Calu3 (cell line): ENCODE measurements at regions not wholly inside any gene's neighbourhood (a gene's known extent, or its start where the extent isn't known, plus 50 kb on each side); places are given as distances from the start of the nearest gene placed in this dataset.

Experiments
- BruUV-seq: library from RNA; stranded (reverse); fragments of 400-500 nt; replicated peaks from 2 replicates; lab custom pipeline; 2021; lab: Mats Ljungman, UMichigan
- CTCF ChIA-PET: fragments of 300-600 bp; sonication (Branson Sonifier 250); formaldehyde crosslinking; loops from one replicate; lab custom pipeline; 2022; ENCODE audit warnings: antibody characterized with exemption; lab: Charles Lee
- DNase-seq: peaks from one replicate; pipeline ENCODE4 v3.0.0; 2022
- H3K27ac Mint-ChIP-seq: one replicate; pipeline ENCODE4 v1.8.0; 2022; ENCODE audit warnings: mixed read lengths; ENCODE audit not compliant: unreplicated experiment
- H3K27me3 Mint-ChIP-seq: one replicate; pipeline ENCODE4 v1.8.0; 2022; ENCODE audit warnings: mixed read lengths; ENCODE audit not compliant: unreplicated experiment
- H3K36me3 Mint-ChIP-seq: one replicate; pipeline ENCODE4 v1.8.0; 2022; ENCODE audit warnings: mild to moderate bottlenecking, moderate library complexity, mixed read lengths; ENCODE audit not compliant: insufficient read depth, unreplicated experiment
- H3K4me1 Mint-ChIP-seq: one replicate; pipeline ENCODE4 v1.8.0; 2022; ENCODE audit warnings: mild to moderate bottlenecking, low read depth, mixed read lengths; ENCODE audit not compliant: unreplicated experiment
- H3K4me3 Mint-ChIP-seq: one replicate; pipeline ENCODE4 v1.8.0; 2022; ENCODE audit warnings: mild to moderate bottlenecking, low read depth, moderate library complexity, mixed read lengths; ENCODE audit not compliant: unreplicated experiment
- H3K9me3 Mint-ChIP-seq: one replicate; pipeline ENCODE4 v1.8.0; 2022; ENCODE audit warnings: low read depth, mixed read lengths; ENCODE audit not compliant: unreplicated experiment
- intact Hi-C: fragments of 100-400 bp; cut with micrococcal nuclease; formaldehyde crosslinking; loops from one replicate; pipeline ENCODE4 v1.10.0; 2022; ENCODE audit not compliant: unreplicated experiment
- TF ChIP-seq, protein P1 (sequence below): fragments of 200-600 bp; IDR thresholded peaks from one replicate; pipeline ENCODE4 v1.8.0; 2022; ENCODE audit warnings: antibody characterized with exemption; ENCODE audit not compliant: unreplicated experiment

DNA sequence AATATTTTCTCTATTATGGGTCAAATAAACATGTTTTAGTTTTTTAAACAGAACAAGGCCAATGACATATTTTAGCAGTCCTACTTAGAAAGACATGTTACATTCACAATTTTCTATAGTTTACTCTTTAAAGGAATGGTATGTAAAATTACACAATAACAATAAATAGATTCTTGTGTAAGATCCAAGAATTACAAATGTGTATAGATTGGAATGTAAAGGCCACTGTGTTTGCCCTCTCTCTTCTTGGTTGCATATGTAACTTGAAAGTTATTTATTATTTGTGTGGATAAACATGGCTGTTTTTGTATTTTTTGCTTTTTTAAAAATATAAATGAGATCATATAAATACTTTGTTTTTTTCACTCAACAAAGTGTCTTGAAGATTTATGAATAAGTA, 979.3 kb upstream of the CELF2 start:
- DNase-seq, result no peak
- CTCF ChIA-PET, result interaction anchor here (0.6 kb wide), 1 partner anchor 62 kb away, joined by 4 read pairs; no protein-coding TSS in a partner anchor
- Mint-ChIP-seq H3K9me3 (peaks cover 20% of the 10 kb centered on the region), H3K36me3 (no peaks in the 10 kb centered on the region), H3K27ac (no peak overlapping the region), H3K4me3 (no peak overlapping the region), H3K27me3 (no peaks in the 10 kb centered on the region), H3K4me1 (no peaks in the 10 kb centered on the region)
- intact Hi-C loops, result no loop called here
- no TSS peak for BruUV-seq
- TF ChIP-seq, protein P1, sequence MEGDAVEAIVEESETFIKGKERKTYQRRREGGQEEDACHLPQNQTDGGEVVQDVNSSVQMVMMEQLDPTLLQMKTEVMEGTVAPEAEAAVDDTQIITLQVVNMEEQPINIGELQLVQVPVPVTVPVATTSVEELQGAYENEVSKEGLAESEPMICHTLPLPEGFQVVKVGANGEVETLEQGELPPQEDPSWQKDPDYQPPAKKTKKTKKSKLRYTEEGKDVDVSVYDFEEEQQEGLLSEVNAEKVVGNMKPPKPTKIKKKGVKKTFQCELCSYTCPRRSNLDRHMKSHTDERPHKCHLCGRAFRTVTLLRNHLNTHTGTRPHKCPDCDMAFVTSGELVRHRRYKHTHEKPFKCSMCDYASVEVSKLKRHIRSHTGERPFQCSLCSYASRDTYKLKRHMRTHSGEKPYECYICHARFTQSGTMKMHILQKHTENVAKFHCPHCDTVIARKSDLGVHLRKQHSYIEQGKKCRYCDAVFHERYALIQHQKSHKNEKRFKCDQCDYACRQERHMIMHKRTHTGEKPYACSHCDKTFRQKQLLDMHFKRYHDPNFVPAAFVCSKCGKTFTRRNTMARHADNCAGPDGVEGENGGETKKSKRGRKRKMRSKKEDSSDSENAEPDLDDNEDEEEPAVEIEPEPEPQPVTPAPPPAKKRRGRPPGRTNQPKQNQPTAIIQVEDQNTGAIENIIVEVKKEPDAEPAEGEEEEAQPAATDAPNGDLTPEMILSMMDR, result no peak

GRCh38 chr10:10039595-10039994, 978.1 kb upstream of the CELF2 start:
- BruUV-seq, result no TSS peak
- no peak for DNase-seq
- Mint-ChIP-seq H3K4me3 (no peak overlapping the region), H3K27me3 (no peaks in the 10 kb centered on the region), H3K27ac (no peak overlapping the region), H3K9me3 (peaks cover 20% of the 10 kb centered on the region), H3K36me3 (no peaks in the 10 kb centered on the region), H3K4me1 (no peaks in the 10 kb centered on the region)
- CTCF ChIA-PET, result no interaction called here
- TF ChIP-seq, protein P1, result no peak
- intact Hi-C loops, result no loop called here

GRCh38 chr10:10043083-10043482, 974.6 kb upstream of the CELF2 start:
- no peak overlapping the region for H3K4me3 Mint-ChIP-seq
- H3K27me3 Mint-ChIP-seq, result no peaks in the 10 kb centered on the region
- intact Hi-C loops, result no loop called here
- no peaks in the 10 kb centered on the region for H3K36me3 Mint-ChIP-seq
- DNase-seq, result no peak
- H3K27ac Mint-ChIP-seq, result no peak overlapping the region
- TF ChIP-seq, protein P1, result no peak
- no TSS peak for BruUV-seq
- H3K9me3 Mint-ChIP-seq, result peaks cover 20% of the 10 kb centered on the region
- H3K4me1 Mint-ChIP-seq, result no peaks in the 10 kb centered on the region
- CTCF ChIA-PET, result no interaction called here

GRCh38 chr10:10044922-10045764, 972.5 kb upstream of the CELF2 start:
- Mint-ChIP-seq H3K27ac (no peak overlapping the region), H3K9me3 (peaks cover 24% of the 10 kb centered on the region), H3K4me3 (no peak overlapping the region), H3K36me3 (no peaks in the 10 kb centered on the region), H3K4me1 (no peaks in the 10 kb centered on the region), H3K27me3 (no peaks in the 10 kb centered on the region)
- TF ChIP-seq, protein P1, result no peak
- DNase-seq, result no peak
- CTCF ChIA-PET, result no interaction called here
- intact Hi-C loops, result no loop called here
- BruUV-seq, result no TSS peak
